WTC11 (cell line): ENCODE measurements at regions not wholly inside any gene's neighbourhood (a gene's known extent, or its start where the extent isn't known, plus 50 kb on each side); places are given as distances from the start of the nearest gene placed in this dataset.

ENCODE experiments used
- ATAC-seq: fragments of 200-7000 bp; cut with Tn5 transposase; 2 replicates; pipeline ENCODE4 v1.10.0; 2021; ENCODE audit warnings: mild to moderate bottlenecking, moderate library complexity
- CTCF ChIA-PET: fragments of 300-600 bp; sonication (Branson Sonifier 250); formaldehyde crosslinking; loops from one replicate; lab custom pipeline; 2021; ENCODE audit warnings: antibody characterized with exemption; lab: Charles Lee
- POLR2A ChIA-PET: fragments of 350-600 bp; sonication (Branson Sonifier 250); formaldehyde crosslinking; loops from one replicate; lab custom pipeline; 2021; ENCODE audit warnings: antibody characterized with exemption; lab: Charles Lee
- DNase-seq: peaks from one replicate; pipeline ENCODE4 v3.0.0; 2021; ENCODE audit warnings: low spot score
- H3K27ac Mint-ChIP-seq: 2 replicates; pipeline ENCODE4 v1.8.0; 2021; ENCODE audit warnings: mixed read lengths
- H3K27me3 Mint-ChIP-seq: 2 replicates; pipeline ENCODE4 v1.8.0; 2021; ENCODE audit warnings: low read depth, mild to moderate bottlenecking, moderate library complexity, mixed read lengths
- H3K36me3 Mint-ChIP-seq: 2 replicates; pipeline ENCODE4 v1.8.0; 2021; ENCODE audit warnings: mixed read lengths
- H3K4me1 Mint-ChIP-seq: 2 replicates; pipeline ENCODE4 v1.8.0; 2022; ENCODE audit warnings: mixed read lengths
- H3K4me3 Mint-ChIP-seq: 2 replicates; pipeline ENCODE4 v1.8.0; 2021; ENCODE audit warnings: mild to moderate bottlenecking, moderate library complexity, mixed read lengths
- H3K9me3 Mint-ChIP-seq: 2 replicates; pipeline ENCODE4 v1.8.0; 2021; ENCODE audit warnings: mixed read lengths
- FOXJ3 ChIP-seq: sonication (generic); formaldehyde crosslinking; IDR thresholded peaks from 2 replicates; pipeline ENCODE4 v1.9.0; 2021; ENCODE audit warnings: missing genetic modification reagents, mild to moderate bottlenecking, borderline replicate concordance
- FOXP1 ChIP-seq: sonication (generic); formaldehyde crosslinking; IDR thresholded peaks from 2 replicates; pipeline ENCODE4 v1.8.0; 2022; ENCODE audit warnings: missing genetic modification reagents, mild to moderate bottlenecking, moderate library complexity, borderline replicate concordance
- HMGA2 ChIP-seq: fragments of 250-450 bp; sonication (Bioruptor Pico); IDR thresholded peaks from 2 replicates; pipeline ENCODE4 v1.4.0; 2021; ENCODE audit warnings: mild to moderate bottlenecking, moderate library complexity
- JAZF1 ChIP-seq: fragments of 250-450 bp; sonication (Bioruptor Pico); IDR thresholded peaks from 2 replicates; pipeline ENCODE4 v1.9.0; 2021; ENCODE audit warnings: moderate library complexity, mild to moderate bottlenecking, inconsistent platforms
- MYBL2 ChIP-seq: sonication (generic); formaldehyde crosslinking; IDR thresholded peaks from 2 replicates; pipeline ENCODE4 v1.8.1; 2023; ENCODE audit warnings: mild to moderate bottlenecking, moderate library complexity, missing genetic modification reagents
- NR2C2 ChIP-seq: sonication (generic); formaldehyde crosslinking; IDR thresholded peaks from 2 replicates; pipeline ENCODE4 v1.8.0; 2022; ENCODE audit warnings: mild to moderate bottlenecking, missing genetic modification reagents
- ZNF219 ChIP-seq: sonication (generic); formaldehyde crosslinking; IDR thresholded peaks from 2 replicates; pipeline ENCODE4 v1.8.0; 2023; ENCODE audit warnings: missing genetic modification reagents, mild to moderate bottlenecking, borderline replicate concordance
- TF ChIP-seq, protein P1 (sequence below): sonication (generic); formaldehyde crosslinking; IDR thresholded peaks from 2 replicates; pipeline ENCODE4 v1.8.1; 2023; ENCODE audit warnings: mild to moderate bottlenecking, missing genetic modification reagents
- TF ChIP-seq, protein P2 (sequence below): sonication (generic); formaldehyde crosslinking; IDR thresholded peaks from 2 replicates; pipeline ENCODE4 v1.8.1; 2023; ENCODE audit warnings: mild to moderate bottlenecking, missing genetic modification reagents, borderline replicate concordance
- TF ChIP-seq, protein P3 (sequence below): sonication (generic); formaldehyde crosslinking; IDR thresholded peaks from 2 replicates; pipeline ENCODE4 v1.8.1; 2022; ENCODE audit warnings: mild to moderate bottlenecking, moderate library complexity, missing genetic modification reagents
- TF ChIP-seq, protein P4 (sequence below): sonication (generic); formaldehyde crosslinking; IDR thresholded peaks from 2 replicates; pipeline ENCODE4 v1.8.0; 2023; ENCODE audit warnings: missing genetic modification reagents, mild to moderate bottlenecking, borderline replicate concordance
- TF ChIP-seq, protein P5 (sequence below): sonication (generic); formaldehyde crosslinking; IDR thresholded peaks from 2 replicates; pipeline ENCODE4 v1.8.1; 2023; ENCODE audit warnings: mild to moderate bottlenecking, moderate library complexity, missing genetic modification reagents
- TF ChIP-seq, protein P6 (sequence below): sonication (generic); formaldehyde crosslinking; IDR thresholded peaks from 2 replicates; pipeline ENCODE4 v1.8.1; 2022; ENCODE audit warnings: low read depth, mild to moderate bottlenecking, moderate library complexity, missing genetic modification reagents, borderline replicate concordance
- TF ChIP-seq, protein P7 (sequence below): sonication (generic); formaldehyde crosslinking; IDR thresholded peaks from 2 replicates; pipeline ENCODE4 v1.8.0; 2022; ENCODE audit warnings: missing genetic modification reagents
- TF ChIP-seq, protein P8 (sequence below): sonication (generic); formaldehyde crosslinking; IDR thresholded peaks from 2 replicates; pipeline ENCODE4 v1.8.0; 2022; ENCODE audit warnings: mild to moderate bottlenecking, missing genetic modification reagents
- TF ChIP-seq, protein P9 (sequence below): sonication (generic); formaldehyde crosslinking; IDR thresholded peaks from 2 replicates; pipeline ENCODE4 v1.8.1; 2022; ENCODE audit warnings: low read depth, missing genetic modification reagents, borderline replicate concordance

DNA sequence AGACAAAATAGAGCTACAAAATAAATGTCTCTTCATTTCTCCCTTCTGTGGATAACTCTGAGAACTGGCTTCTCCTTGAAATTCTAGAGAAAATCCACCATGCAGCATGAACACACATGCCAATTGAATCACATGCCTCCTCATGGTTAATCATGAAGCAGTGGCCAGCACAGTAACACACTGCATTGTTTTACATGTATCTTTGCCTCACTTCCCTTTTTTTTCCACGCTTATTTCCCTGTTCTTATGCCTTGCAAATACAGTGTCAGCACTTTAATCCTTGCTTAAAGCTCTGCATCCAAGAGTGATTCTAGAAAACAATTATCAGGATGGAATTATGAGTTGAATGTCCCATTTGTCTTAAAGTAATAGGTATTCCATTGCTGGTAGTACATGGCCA, 50.3 kb upstream of the ZBTB7C start:
- Mint-ChIP-seq H3K36me3 (no peaks in the 10 kb centered on the region), H3K9me3 (no peaks in the 10 kb centered on the region), H3K27ac (no peak overlapping the region), H3K27me3 (peaks cover 4% of the 10 kb centered on the region), H3K4me3 (no peak overlapping the region), H3K4me1 (no peaks in the 10 kb centered on the region)
- ATAC-seq, result no peak
- ChIA-PET POLR2A (no interaction called here), CTCF (interaction anchor here (1.2 to 7.0 kb wide), 3 partner anchors 12 to 428 kb away, joined by 5 to 39 read pairs (median 6); no protein-coding TSS in a partner anchor)
- DNase-seq, result no peak
- TF ChIP-seq, protein P1, sequence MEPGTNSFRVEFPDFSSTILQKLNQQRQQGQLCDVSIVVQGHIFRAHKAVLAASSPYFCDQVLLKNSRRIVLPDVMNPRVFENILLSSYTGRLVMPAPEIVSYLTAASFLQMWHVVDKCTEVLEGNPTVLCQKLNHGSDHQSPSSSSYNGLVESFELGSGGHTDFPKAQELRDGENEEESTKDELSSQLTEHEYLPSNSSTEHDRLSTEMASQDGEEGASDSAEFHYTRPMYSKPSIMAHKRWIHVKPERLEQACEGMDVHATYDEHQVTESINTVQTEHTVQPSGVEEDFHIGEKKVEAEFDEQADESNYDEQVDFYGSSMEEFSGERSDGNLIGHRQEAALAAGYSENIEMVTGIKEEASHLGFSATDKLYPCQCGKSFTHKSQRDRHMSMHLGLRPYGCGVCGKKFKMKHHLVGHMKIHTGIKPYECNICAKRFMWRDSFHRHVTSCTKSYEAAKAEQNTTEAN (CRISPR knock-in tag), result no peak
- TF ChIP-seq NR2C2 (CRISPR knock-in tag) (no peak), FOXJ3 (no peak), FOXP1 (CRISPR knock-in tag) (no peak), JAZF1 (no peak), ZNF219 (CRISPR knock-in tag) (no peak), MYBL2 (CRISPR knock-in tag) (no peak), HMGA2 (CRISPR knock-in tag) (no peak)
- TF ChIP-seq, protein P2, sequence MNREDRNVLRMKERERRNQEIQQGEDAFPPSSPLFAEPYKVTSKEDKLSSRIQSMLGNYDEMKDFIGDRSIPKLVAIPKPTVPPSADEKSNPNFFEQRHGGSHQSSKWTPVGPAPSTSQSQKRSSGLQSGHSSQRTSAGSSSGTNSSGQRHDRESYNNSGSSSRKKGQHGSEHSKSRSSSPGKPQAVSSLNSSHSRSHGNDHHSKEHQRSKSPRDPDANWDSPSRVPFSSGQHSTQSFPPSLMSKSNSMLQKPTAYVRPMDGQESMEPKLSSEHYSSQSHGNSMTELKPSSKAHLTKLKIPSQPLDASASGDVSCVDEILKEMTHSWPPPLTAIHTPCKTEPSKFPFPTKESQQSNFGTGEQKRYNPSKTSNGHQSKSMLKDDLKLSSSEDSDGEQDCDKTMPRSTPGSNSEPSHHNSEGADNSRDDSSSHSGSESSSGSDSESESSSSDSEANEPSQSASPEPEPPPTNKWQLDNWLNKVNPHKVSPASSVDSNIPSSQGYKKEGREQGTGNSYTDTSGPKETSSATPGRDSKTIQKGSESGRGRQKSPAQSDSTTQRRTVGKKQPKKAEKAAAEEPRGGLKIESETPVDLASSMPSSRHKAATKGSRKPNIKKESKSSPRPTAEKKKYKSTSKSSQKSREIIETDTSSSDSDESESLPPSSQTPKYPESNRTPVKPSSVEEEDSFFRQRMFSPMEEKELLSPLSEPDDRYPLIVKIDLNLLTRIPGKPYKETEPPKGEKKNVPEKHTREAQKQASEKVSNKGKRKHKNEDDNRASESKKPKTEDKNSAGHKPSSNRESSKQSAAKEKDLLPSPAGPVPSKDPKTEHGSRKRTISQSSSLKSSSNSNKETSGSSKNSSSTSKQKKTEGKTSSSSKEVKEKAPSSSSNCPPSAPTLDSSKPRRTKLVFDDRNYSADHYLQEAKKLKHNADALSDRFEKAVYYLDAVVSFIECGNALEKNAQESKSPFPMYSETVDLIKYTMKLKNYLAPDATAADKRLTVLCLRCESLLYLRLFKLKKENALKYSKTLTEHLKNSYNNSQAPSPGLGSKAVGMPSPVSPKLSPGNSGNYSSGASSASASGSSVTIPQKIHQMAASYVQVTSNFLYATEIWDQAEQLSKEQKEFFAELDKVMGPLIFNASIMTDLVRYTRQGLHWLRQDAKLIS (CRISPR knock-in tag), result no peak
- TF ChIP-seq, protein P3, sequence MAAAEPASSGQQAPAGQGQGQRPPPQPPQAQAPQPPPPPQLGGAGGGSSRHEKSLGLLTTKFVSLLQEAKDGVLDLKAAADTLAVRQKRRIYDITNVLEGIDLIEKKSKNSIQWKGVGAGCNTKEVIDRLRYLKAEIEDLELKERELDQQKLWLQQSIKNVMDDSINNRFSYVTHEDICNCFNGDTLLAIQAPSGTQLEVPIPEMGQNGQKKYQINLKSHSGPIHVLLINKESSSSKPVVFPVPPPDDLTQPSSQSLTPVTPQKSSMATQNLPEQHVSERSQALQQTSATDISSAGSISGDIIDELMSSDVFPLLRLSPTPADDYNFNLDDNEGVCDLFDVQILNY, result no peak
- TF ChIP-seq, protein P4, sequence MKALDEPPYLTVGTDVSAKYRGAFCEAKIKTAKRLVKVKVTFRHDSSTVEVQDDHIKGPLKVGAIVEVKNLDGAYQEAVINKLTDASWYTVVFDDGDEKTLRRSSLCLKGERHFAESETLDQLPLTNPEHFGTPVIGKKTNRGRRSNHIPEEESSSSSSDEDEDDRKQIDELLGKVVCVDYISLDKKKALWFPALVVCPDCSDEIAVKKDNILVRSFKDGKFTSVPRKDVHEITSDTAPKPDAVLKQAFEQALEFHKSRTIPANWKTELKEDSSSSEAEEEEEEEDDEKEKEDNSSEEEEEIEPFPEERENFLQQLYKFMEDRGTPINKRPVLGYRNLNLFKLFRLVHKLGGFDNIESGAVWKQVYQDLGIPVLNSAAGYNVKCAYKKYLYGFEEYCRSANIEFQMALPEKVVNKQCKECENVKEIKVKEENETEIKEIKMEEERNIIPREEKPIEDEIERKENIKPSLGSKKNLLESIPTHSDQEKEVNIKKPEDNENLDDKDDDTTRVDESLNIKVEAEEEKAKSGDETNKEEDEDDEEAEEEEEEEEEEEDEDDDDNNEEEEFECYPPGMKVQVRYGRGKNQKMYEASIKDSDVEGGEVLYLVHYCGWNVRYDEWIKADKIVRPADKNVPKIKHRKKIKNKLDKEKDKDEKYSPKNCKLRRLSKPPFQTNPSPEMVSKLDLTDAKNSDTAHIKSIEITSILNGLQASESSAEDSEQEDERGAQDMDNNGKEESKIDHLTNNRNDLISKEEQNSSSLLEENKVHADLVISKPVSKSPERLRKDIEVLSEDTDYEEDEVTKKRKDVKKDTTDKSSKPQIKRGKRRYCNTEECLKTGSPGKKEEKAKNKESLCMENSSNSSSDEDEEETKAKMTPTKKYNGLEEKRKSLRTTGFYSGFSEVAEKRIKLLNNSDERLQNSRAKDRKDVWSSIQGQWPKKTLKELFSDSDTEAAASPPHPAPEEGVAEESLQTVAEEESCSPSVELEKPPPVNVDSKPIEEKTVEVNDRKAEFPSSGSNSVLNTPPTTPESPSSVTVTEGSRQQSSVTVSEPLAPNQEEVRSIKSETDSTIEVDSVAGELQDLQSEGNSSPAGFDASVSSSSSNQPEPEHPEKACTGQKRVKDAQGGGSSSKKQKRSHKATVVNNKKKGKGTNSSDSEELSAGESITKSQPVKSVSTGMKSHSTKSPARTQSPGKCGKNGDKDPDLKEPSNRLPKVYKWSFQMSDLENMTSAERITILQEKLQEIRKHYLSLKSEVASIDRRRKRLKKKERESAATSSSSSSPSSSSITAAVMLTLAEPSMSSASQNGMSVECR (CRISPR knock-in tag), result no peak
- TF ChIP-seq, protein P5, sequence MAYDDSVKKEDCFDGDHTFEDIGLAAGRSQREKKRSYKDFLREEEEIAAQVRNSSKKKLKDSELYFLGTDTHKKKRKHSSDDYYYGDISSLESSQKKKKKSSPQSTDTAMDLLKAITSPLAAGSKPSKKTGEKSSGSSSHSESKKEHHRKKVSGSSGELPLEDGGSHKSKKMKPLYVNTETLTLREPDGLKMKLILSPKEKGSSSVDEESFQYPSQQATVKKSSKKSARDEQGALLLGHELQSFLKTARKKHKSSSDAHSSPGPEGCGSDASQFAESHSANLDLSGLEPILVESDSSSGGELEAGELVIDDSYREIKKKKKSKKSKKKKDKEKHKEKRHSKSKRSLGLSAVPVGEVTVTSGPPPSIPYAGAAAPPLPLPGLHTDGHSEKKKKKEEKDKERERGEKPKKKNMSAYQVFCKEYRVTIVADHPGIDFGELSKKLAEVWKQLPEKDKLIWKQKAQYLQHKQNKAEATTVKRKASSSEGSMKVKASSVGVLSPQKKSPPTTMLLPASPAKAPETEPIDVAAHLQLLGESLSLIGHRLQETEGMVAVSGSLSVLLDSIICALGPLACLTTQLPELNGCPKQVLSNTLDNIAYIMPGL, result no peak
- TF ChIP-seq, protein P6, sequence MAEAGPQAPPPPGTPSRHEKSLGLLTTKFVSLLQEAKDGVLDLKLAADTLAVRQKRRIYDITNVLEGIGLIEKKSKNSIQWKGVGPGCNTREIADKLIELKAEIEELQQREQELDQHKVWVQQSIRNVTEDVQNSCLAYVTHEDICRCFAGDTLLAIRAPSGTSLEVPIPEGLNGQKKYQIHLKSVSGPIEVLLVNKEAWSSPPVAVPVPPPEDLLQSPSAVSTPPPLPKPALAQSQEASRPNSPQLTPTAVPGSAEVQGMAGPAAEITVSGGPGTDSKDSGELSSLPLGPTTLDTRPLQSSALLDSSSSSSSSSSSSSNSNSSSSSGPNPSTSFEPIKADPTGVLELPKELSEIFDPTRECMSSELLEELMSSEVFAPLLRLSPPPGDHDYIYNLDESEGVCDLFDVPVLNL, result no peak
- TF ChIP-seq, protein P7, sequence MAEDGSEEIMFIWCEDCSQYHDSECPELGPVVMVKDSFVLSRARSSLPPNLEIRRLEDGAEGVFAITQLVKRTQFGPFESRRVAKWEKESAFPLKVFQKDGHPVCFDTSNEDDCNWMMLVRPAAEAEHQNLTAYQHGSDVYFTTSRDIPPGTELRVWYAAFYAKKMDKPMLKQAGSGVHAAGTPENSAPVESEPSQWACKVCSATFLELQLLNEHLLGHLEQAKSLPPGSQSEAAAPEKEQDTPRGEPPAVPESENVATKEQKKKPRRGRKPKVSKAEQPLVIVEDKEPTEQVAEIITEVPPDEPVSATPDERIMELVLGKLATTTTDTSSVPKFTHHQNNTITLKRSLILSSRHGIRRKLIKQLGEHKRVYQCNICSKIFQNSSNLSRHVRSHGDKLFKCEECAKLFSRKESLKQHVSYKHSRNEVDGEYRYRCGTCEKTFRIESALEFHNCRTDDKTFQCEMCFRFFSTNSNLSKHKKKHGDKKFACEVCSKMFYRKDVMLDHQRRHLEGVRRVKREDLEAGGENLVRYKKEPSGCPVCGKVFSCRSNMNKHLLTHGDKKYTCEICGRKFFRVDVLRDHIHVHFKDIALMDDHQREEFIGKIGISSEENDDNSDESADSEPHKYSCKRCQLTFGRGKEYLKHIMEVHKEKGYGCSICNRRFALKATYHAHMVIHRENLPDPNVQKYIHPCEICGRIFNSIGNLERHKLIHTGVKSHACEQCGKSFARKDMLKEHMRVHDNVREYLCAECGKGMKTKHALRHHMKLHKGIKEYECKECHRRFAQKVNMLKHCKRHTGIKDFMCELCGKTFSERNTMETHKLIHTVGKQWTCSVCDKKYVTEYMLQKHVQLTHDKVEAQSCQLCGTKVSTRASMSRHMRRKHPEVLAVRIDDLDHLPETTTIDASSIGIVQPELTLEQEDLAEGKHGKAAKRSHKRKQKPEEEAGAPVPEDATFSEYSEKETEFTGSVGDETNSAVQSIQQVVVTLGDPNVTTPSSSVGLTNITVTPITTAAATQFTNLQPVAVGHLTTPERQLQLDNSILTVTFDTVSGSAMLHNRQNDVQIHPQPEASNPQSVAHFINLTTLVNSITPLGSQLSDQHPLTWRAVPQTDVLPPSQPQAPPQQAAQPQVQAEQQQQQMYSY (CRISPR knock-in tag), result no peak
- TF ChIP-seq, protein P8, sequence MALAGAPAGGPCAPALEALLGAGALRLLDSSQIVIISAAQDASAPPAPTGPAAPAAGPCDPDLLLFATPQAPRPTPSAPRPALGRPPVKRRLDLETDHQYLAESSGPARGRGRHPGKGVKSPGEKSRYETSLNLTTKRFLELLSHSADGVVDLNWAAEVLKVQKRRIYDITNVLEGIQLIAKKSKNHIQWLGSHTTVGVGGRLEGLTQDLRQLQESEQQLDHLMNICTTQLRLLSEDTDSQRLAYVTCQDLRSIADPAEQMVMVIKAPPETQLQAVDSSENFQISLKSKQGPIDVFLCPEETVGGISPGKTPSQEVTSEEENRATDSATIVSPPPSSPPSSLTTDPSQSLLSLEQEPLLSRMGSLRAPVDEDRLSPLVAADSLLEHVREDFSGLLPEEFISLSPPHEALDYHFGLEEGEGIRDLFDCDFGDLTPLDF (CRISPR knock-in tag), result no peak
- TF ChIP-seq, protein P9, sequence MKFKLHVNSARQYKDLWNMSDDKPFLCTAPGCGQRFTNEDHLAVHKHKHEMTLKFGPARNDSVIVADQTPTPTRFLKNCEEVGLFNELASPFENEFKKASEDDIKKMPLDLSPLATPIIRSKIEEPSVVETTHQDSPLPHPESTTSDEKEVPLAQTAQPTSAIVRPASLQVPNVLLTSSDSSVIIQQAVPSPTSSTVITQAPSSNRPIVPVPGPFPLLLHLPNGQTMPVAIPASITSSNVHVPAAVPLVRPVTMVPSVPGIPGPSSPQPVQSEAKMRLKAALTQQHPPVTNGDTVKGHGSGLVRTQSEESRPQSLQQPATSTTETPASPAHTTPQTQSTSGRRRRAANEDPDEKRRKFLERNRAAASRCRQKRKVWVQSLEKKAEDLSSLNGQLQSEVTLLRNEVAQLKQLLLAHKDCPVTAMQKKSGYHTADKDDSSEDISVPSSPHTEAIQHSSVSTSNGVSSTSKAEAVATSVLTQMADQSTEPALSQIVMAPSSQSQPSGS (CRISPR knock-in tag), result no peak
